CD4-positive, alpha-beta memory T cell (primary cell): ENCODE measurements at regions not wholly inside any gene's neighbourhood (a gene's known extent, or its start where the extent isn't known, plus 50 kb on each side); places are given as distances from the start of the nearest gene placed in this dataset.
"Not testable (repeated sequence)": the region's sequence is repeated elsewhere in the genome, so short reads cannot be mapped to it uniquely, and the experiment has no call there.

Experiments
- CTCF ChIA-PET: fragments of 350-600 bp; sonication (Branson Sonifier 250); formaldehyde crosslinking; loops from one replicate; lab custom pipeline; 2021; ENCODE audit warnings: inconsistent platforms; ENCODE audit not compliant: partially characterized antibody; lab: Charles Lee
- POLR2A ChIA-PET: fragments of 350-600 bp; sonication (Branson Sonifier 250); formaldehyde crosslinking; loops from one replicate; lab custom pipeline; 2021; ENCODE audit not compliant: partially characterized antibody; lab: Charles Lee
- DNase-seq, 5 donors: peaks; one replicate each; pipeline versions ENCODE4 v3.0.0 to v3.0.0-alpha.2; 2020 to 2022; ENCODE audit warnings: mixed read lengths in 1 of 5
- H3K27ac ChIP-seq: one replicate; pipeline ENCODE4 v1.7.0; 2013; ENCODE audit warnings: low read depth, low read length
- H3K27me3 ChIP-seq: 2 replicates; pipeline ENCODE4 v1.7.0; 2013; ENCODE audit warnings: mild to moderate bottlenecking, low read length, moderate library complexity; ENCODE audit not compliant: insufficient read depth
- H3K36me3 ChIP-seq: 2 replicates; pipeline ENCODE4 v1.7.0; 2013; ENCODE audit warnings: mild to moderate bottlenecking, low read length, moderate library complexity; ENCODE audit not compliant: insufficient read depth
- H3K4me1 ChIP-seq: 2 replicates; pipeline ENCODE4 v1.7.0; 2013; ENCODE audit warnings: mild to moderate bottlenecking, low read length, moderate library complexity; ENCODE audit not compliant: insufficient read depth
- H3K4me3 ChIP-seq, 2 donors: one replicate each; pipeline ENCODE4 v1.7.0; 2013; ENCODE audit warnings: low read length in 2 of 2, mild to moderate bottlenecking in 1 of 2
- H3K9me3 ChIP-seq, 2 donors: one replicate each; pipeline ENCODE4 v1.7.0; 2013; ENCODE audit warnings: low read length in 2 of 2, control low read depth in 1 of 2; ENCODE audit not compliant: control insufficient read depth in 1 of 2
- H3K27ac Mint-ChIP-seq, 7 donors: one replicate each; pipeline ENCODE4 v1.8.0; 2020 to 2021; ENCODE audit warnings: mixed read lengths in 7 of 7, mild to moderate bottlenecking in 6 of 7, inconsistent platforms in 3 of 7, moderate library complexity in 3 of 7
- H3K27me3 Mint-ChIP-seq, 2 donors: one replicate each; pipeline ENCODE4 v1.8.0; 2020 to 2021; ENCODE audit warnings: mixed read lengths in 2 of 2
- H3K36me3 Mint-ChIP-seq, 2 donors: one replicate each; pipeline ENCODE4 v1.8.0; 2020 to 2021; ENCODE audit warnings: mixed read lengths in 2 of 2, inconsistent platforms in 1 of 2, mild to moderate bottlenecking in 1 of 2
- H3K4me1 Mint-ChIP-seq, 4 donors: one replicate each; pipeline ENCODE4 v1.8.0; 2020 to 2021; ENCODE audit warnings: mixed read lengths in 4 of 4, mild to moderate bottlenecking in 1 of 4
- H3K4me3 Mint-ChIP-seq, 8 donors: one replicate each; pipeline ENCODE4 v1.8.0; 2020 to 2021; ENCODE audit warnings: mixed read lengths in 8 of 8, mild to moderate bottlenecking in 7 of 8, moderate library complexity in 6 of 8, inconsistent platforms in 3 of 8
- H3K9me3 Mint-ChIP-seq, 8 donors: one replicate each; pipeline ENCODE4 v1.8.0; 2020 to 2021; ENCODE audit warnings: mixed read lengths in 8 of 8, mild to moderate bottlenecking in 5 of 8, inconsistent platforms in 3 of 8, moderate library complexity in 1 of 8
- intact Hi-C: fragments of 100-400 bp; cut with micrococcal nuclease; formaldehyde crosslinking; loops from one replicate; pipeline ENCODE4 v1.15.1; 2023

DNA sequence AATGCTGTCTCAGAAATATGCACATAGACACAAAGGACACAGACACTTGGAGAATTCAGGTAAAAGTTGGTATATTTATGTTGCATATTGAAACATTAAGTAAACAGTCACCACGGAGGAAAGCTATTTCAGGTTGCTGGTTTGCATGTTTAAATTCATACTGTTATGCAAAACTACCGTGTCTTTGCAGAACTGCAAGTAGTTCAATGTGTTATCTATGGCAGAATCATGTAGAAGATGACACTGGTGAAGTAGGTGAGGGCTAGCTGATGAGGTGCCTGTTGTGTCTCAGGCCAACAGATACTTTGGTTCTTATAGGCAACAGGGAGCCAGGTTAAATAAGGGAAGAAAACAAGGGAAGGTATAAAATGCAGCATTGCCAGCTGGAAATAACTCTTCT is 511.3 kb downstream of the DIPK2A start:
- Mint-ChIP-seq H3K27ac (no peak overlapping the region), H3K9me3 (peaks cover 0 to 6% (median 0%) of the 10 kb centered on the region in 8 donors), H3K36me3 (no peaks in the 10 kb centered on the region), H3K4me1 (no peaks in the 10 kb centered on the region), H3K4me3 (no peak overlapping the region), H3K27me3 (peaks cover 0 to 1% of the 10 kb centered on the region in 2 donors)
- no peak overlapping the region for H3K27ac ChIP-seq
- intact Hi-C loops, result no loop called here
- no peaks in the 10 kb centered on the region for H3K27me3 ChIP-seq
- H3K9me3 ChIP-seq, result no peaks in the 10 kb centered on the region
- DNase-seq, result no peak
- no peaks in the 10 kb centered on the region for H3K4me1 ChIP-seq
- H3K4me3 ChIP-seq, result no peak overlapping the region
- ChIA-PET CTCF (no interaction called here), POLR2A (no interaction called here)
- no peaks in the 10 kb centered on the region for H3K36me3 ChIP-seq

- H3K4me1 ChIP-seq, result no peaks in the 10 kb centered on the region
- Mint-ChIP-seq H3K9me3 (peaks cover 0 to 2% (median 0%) of the 10 kb centered on the region in 8 donors), H3K4me1 (no peaks in the 10 kb centered on the region), H3K36me3 (no peaks in the 10 kb centered on the region), H3K4me3 (no peak overlapping the region), H3K27me3 (no peaks in the 10 kb centered on the region), H3K27ac (no peak overlapping the region)
- intact Hi-C loops, result no loop called here
- CTCF ChIA-PET, result no interaction called here
- POLR2A ChIA-PET, result no interaction called here
- H3K36me3 ChIP-seq, result no peaks in the 10 kb centered on the region
- no peak overlapping the region for H3K4me3 ChIP-seq
- DNase-seq, result no peak
- H3K9me3 ChIP-seq, result no peaks in the 10 kb centered on the region
- H3K27me3 ChIP-seq, result no peaks in the 10 kb centered on the region
- no peak overlapping the region for H3K27ac ChIP-seq
These were observed 515.4 kb downstream of the DIPK2A start for GRCh38 chr3:144487011-144487410.

- intact Hi-C loops, result no loop called here
- DNase-seq, result no peak
- no peaks in the 10 kb centered on the region for H3K4me1 Mint-ChIP-seq
- H3K4me1 ChIP-seq, result no peaks in the 10 kb centered on the region
- H3K27me3 ChIP-seq, result no peaks in the 10 kb centered on the region
- no peaks in the 10 kb centered on the region for H3K27me3 Mint-ChIP-seq
- no peaks in the 10 kb centered on the region for H3K36me3 Mint-ChIP-seq
- no peak overlapping the region for H3K4me3 Mint-ChIP-seq
- POLR2A ChIA-PET, result no interaction called here
- CTCF ChIA-PET, result no interaction called here
- peaks cover 0 to 2% (median 0%) of the 10 kb centered on the region in 8 donors for H3K9me3 Mint-ChIP-seq
- no peak overlapping the region for H3K27ac ChIP-seq
- no peak overlapping the region for H3K27ac Mint-ChIP-seq
- H3K4me3 ChIP-seq, result no peak overlapping the region
- H3K9me3 ChIP-seq, result no peaks in the 10 kb centered on the region
- no peaks in the 10 kb centered on the region for H3K36me3 ChIP-seq
These were observed 517.3 kb downstream of the DIPK2A start for GRCh38 chr3:144488927-144489326.

DNA sequence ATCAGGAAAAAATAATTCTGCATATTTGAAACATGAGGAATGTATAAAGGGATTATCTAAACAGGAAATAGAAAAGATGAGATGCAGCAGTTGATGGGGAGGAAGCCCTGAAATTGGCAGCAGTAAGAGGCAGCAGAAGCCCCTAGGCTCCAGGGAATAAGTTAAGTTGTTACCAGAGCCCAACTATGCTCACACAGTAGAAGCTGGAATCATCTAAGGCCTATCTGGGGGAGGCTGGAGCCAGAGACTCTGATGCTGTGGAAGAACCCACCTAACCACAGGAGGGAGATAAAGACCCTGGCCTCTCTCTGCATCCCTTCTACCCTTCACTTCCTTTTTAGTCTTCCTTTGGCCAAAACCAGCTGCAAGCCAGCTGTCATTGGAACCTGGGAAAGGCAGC is 519.7 kb downstream of the DIPK2A start:
- H3K27me3 ChIP-seq, result no peaks in the 10 kb centered on the region
- H3K4me3 Mint-ChIP-seq, result no peak overlapping the region
- peaks cover 0 to 4% (median 0%) of the 10 kb centered on the region in 8 donors for H3K9me3 Mint-ChIP-seq
- no peaks in the 10 kb centered on the region for H3K4me1 Mint-ChIP-seq
- no peak overlapping the region for H3K27ac Mint-ChIP-seq
- H3K36me3 ChIP-seq, result no peaks in the 10 kb centered on the region
- H3K27ac ChIP-seq, result no peak overlapping the region
- H3K36me3 Mint-ChIP-seq, result no peaks in the 10 kb centered on the region
- no peaks in the 10 kb centered on the region for H3K9me3 ChIP-seq
- intact Hi-C loops, result no loop called here
- H3K27me3 Mint-ChIP-seq, result no peaks in the 10 kb centered on the region
- H3K4me1 ChIP-seq, result no peaks in the 10 kb centered on the region
- no peak for DNase-seq
- no peak overlapping the region for H3K4me3 ChIP-seq
- CTCF ChIA-PET, result no interaction called here
- POLR2A ChIA-PET, result no interaction called here

- POLR2A ChIA-PET, H3K27me3 ChIP-seq, intact Hi-C loops, H3K4me1 ChIP-seq, H3K36me3 Mint-ChIP-seq, H3K9me3 Mint-ChIP-seq, H3K4me3 ChIP-seq, H3K36me3 ChIP-seq, H3K9me3 ChIP-seq, H3K27ac ChIP-seq, H3K27ac Mint-ChIP-seq, DNase-seq, CTCF ChIA-PET, H3K27me3 Mint-ChIP-seq, H3K4me1 Mint-ChIP-seq: not testable (repeated sequence)
- peak overlapping the region in 1 of 8 donors; percentile 36 for H3K4me3 Mint-ChIP-seq
These were observed 523.0 kb downstream of the DIPK2A start for GRCh38 chr3:144494651-144495050.

GRCh38 chr3:144496141-144496835 is 524.7 kb downstream of the DIPK2A start:
- Histone ChIP-seq H3K4me1 (no peaks in the 10 kb centered on the region), H3K9me3 (no peaks in the 10 kb centered on the region)
- H3K27me3 Mint-ChIP-seq, result no peaks in the 10 kb centered on the region

DNA sequence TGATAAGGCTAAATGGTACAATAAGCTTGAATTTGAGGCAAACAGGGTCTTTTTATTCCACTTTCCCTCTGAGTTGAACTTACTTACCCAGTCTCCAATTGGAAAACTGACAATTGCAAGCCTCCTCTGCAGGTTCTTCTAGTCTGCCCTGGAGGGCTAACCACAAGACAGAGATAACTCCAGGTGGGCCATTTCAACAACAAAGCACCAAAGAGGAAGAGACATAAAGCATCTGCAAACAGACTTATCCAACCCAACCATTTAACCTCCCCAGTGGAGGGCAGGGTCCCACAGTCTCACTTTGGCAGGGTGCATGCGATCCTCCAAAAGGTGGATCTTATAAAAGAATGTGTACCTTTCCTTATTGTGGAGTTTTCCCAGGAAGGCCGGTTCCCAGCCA is 525.8 kb downstream of the DIPK2A start:
- no peak for DNase-seq
- Histone ChIP-seq H3K36me3 (no peaks in the 10 kb centered on the region), H3K27me3 (no peaks in the 10 kb centered on the region), H3K4me1 (no peaks in the 10 kb centered on the region), H3K4me3 (no peak overlapping the region), H3K9me3 (no peaks in the 10 kb centered on the region), H3K27ac (no peak overlapping the region)
- intact Hi-C loops, result no loop called here
- Mint-ChIP-seq H3K36me3 (no peaks in the 10 kb centered on the region), H3K9me3 (peaks cover 0 to 3% (median 0%) of the 10 kb centered on the region in 8 donors), H3K4me1 (no peaks in the 10 kb centered on the region), H3K27ac (no peak overlapping the region), H3K27me3 (no peaks in the 10 kb centered on the region), H3K4me3 (no peak overlapping the region)
- POLR2A ChIA-PET, result no interaction called here
- CTCF ChIA-PET, result no interaction called here

More at GRCh38 chr3:144496141-144496835, 524.7 kb downstream of the DIPK2A start:
- no peak overlapping the region for H3K27ac Mint-ChIP-seq
- Histone ChIP-seq H3K36me3 (no peaks in the 10 kb centered on the region), H3K27ac (no peak overlapping the region), H3K4me3 (no peak overlapping the region), H3K27me3 (no peaks in the 10 kb centered on the region)
- H3K4me3 Mint-ChIP-seq, result no peak overlapping the region
- H3K9me3 Mint-ChIP-seq, result peaks cover 0 to 3% (median 0%) of the 10 kb centered on the region in 8 donors
- no peaks in the 10 kb centered on the region for H3K4me1 Mint-ChIP-seq
- ChIA-PET CTCF (interaction anchor here (0.7 kb wide), 1 partner anchor 32 kb away, joined by 3 read pairs; no protein-coding TSS in a partner anchor), POLR2A (no interaction called here)
- H3K36me3 Mint-ChIP-seq, result no peaks in the 10 kb centered on the region
- intact Hi-C loops, result no loop called here
- no peak for DNase-seq
